ENCODE measurements at regions not wholly inside any gene's neighbourhood (a gene's known extent, or its start where the extent isn't known, plus 50 kb on each side); places are given as distances from the start of the nearest gene placed in this dataset.

DNA sequence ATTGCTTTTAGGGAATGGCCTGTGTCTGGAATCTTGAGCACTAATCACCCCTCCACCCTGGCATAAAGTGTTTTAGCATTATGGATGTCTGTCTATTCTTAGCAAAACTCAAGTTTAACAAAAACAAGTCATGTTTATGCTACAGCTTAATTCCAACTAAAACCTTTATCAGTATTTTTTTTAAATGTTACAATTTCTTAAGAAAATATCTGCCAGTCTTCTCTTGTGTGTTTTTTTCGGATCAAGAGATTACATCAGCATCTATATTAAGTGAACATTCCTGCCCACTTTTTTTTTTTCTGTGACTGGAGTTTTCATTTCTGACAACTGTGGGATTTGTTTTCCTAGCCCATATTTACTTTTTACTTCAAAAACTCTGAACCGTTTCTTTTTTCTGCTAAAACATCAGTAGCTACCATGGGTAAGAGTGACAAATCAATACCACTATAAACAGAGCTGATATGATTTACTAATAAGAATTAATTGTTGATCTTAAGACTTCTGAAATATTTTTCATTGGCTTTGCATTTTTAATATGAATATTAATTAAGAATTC is 94.3 kb downstream of the EDN1 start:
- no peak for DNase-seq

DNA sequence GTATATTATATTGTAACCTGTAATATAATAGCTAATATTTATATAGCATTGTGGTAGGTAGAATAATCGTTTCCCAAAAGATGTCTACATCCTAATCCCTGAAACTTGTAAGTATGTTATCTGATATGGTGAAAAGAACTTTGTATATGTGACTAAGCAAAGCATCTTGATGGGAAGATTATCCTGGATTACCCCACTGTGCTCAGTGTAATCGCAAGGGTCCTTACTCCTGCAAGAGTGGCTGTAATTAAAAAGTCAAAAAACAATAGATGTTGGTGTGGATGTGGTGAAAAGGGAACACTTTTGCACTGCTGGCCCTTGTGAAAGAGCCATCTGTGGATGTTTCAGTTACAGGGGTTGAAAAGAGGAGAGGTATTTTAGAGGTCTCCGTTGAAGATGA is 95.2 kb downstream of the EDN1 start:
- DNase-seq = no peak

DNA sequence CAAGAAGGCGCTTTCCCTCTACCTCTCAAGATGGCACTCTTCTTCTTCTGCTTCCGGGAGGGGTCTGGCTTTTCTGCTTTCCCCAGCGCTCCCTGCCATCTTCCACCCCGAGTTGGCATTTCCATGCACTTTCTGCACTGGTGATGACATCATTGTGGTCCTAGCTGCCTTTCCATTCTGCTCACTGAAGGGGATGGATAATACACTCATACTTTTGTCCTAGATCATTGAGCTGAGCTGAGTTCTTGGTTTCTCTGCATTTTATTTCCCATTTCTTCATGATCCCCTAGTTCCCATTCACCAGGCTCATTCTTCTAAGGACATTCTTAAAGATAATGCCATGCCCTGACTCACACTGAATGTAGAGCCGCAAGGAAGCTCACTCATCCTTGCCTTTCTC is 96.7 kb downstream of the EDN1 start:
- DNase-seq = no peak

- DNase-seq = no peak
Observed at GRCh38 chr6:12391472-12391871, 101.3 kb downstream of the EDN1 start.

- no peak for DNase-seq
Observed at GRCh38 chr6:12392490-12392889, 102.3 kb downstream of the EDN1 start.

- no peak for DNase-seq
Observed at GRCh38 chr6:12393100-12393499, 102.9 kb downstream of the EDN1 start.

- DNase-seq = no peak
Observed at GRCh38 chr6:12394170-12394569, 104.0 kb downstream of the EDN1 start.

DNA sequence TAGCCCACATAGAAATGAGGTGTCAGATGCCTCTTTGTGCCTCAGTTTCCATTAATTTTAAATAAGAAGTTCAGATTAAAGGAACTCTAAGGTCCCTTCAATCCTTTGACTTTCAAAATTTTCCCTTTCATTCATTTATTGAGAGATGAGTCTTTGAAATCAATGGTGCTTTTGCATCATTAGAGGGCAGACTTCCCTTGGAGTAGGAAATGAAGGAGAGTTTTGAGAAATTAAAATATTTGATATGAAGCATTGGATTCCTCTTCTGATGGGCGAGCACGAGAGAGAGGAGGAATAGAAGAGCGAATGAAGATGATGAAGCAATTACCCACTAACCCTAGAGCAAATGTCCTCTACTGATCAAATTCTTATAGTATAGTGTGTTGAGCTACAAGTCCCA is 105.7 kb downstream of the EDN1 start:
- DNase-seq = no peak

- DNase-seq = no peak
Observed at GRCh38 chr6:12401200-12401599, 111.0 kb downstream of the EDN1 start.

GRCh38 chr6:12403201-12403826 is 113.2 kb downstream of the EDN1 start:
- no peak for DNase-seq

DNA sequence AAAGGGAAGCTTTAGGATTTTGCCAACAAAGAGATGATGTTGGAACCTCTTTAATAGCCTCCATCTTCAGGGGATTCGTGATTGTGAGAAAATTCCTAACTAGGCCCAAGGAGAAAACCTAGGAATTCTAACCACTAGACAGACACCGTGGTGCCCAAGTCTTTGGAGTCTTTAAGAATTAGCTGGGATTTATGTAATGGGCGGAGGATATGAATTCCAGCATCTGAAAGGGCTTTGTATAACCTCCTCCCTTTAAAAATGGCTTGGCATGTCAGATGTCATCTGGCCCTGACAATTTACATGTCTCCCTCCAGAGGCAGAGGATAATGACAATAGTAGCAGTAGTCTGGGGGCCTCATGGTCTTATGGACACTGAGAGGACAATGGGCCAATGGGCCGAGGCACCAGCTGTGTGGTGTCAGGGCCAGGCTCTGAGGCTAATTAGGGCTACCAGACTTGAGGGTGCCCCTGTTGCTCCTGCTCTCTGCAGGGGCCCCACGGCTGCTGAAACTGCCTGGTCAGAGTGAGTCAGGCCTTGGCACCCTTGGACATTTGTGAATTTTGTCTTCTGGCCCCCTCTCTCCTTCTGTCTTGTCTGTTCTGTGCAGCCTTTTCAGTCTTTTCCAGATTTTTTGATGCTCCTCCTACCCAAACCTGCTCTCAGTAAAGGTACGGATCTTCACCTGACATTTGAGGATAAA is 113.9 kb downstream of the EDN1 start:
- no peak for DNase-seq

- DNase-seq = no peak
Observed at GRCh38 chr6:12404651-12405050, 114.5 kb downstream of the EDN1 start.

DNA sequence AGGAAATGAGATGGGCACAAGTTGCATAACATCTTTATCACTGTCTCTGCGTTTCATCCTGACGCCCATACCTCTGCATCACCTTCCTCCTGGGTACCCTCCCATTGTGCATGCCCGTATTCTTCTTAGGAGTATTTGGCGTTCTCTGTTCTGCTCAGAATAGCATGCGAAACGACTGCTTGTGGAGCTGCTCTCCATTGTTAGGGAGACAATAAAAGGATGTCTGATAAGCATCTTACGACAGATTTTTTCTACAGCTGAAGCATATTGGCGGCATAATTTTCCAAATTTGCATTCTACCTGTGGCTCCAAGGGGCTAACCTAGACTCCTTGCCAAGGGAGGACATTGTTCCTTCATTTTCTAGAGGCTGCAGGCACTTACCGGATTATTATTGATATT is 118.6 kb downstream of the EDN1 start:
- no peak for DNase-seq

- DNase-seq = no peak
Observed at GRCh38 chr6:12410946-12411345, 120.8 kb downstream of the EDN1 start.

DNA sequence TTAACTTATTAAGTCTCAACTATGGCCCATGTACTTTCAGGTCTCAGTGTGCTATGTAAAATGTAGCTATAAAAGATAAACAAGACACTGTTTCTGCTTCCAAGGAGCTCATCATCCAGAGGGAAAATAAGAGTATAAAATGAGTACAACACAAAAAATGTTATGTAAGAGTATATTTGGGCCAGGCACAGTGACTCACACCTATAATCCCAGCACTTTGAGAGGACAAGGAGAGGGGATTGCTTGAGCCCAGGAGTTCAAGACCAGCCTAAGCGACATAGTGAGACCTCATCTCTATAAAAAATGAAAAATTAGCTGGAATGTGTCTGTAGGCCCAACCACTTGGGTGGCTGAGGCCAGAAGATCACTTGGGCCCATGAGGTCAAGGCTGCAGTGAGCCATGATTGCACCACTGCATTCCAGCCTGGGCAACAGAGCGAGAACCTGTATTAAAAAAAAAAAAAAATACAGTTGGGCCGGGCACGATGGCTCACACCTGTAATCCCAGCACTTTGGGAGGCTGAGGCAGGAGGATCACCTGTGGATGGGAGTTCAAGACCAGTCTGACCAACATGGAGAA is 124.0 kb downstream of the EDN1 start:
- no peak for DNase-seq

- DNase-seq = no peak
Observed at GRCh38 chr6:12415980-12416598, 125.9 kb downstream of the EDN1 start.

DNA sequence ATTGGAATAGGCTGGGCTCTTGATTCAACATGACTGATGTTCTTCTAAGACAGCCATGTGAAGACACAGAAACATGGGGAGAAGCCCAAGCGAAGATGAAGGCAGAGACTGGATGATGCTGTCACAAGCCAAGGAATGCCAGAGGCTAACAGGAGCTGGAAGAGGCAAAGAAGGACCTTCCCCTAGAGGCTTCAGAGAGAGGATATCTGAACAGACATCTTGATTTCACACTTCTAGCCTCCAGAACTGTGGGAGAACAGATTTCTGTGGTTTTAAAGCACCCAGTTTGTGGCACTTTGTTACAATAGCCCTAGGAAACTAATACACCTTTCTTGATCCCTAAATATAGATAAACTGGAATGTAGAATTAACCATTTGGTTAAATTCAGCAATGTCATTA is 127.0 kb downstream of the EDN1 start:
- DNase-seq = no peak

DNA sequence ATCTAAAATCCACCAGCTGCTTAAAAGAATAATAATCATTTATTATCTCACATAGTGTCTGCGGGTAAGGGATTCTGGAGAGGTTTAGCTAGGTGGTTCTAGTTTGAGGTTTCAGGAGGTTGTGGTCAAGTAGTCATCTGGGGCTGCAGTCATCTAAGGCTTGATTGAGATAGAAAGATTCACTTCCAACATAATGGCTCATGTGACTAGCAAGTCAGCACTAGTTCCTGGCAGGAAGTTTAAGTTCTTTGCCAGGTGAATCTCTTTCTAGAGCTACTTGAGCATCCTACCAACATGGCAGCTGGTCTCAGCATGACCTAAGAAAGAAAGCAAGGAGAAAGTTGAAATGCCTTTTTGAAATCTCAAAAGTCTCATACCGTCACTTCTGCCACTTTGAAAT is 128.8 kb downstream of the EDN1 start:
- DNase-seq = no peak

GRCh38 chr6:12419631-12420272 is 129.6 kb downstream of the EDN1 start:
- no peak for DNase-seq

GRCh38 chr6:12420626-12421025 is 130.5 kb downstream of the EDN1 start:
- no peak for DNase-seq

GRCh38 chr6:12421596-12421995 is 131.4 kb downstream of the EDN1 start:
- no peak for DNase-seq

GRCh38 chr6:12422848-12423247 is 132.7 kb downstream of the EDN1 start:
- no peak for DNase-seq

DNA sequence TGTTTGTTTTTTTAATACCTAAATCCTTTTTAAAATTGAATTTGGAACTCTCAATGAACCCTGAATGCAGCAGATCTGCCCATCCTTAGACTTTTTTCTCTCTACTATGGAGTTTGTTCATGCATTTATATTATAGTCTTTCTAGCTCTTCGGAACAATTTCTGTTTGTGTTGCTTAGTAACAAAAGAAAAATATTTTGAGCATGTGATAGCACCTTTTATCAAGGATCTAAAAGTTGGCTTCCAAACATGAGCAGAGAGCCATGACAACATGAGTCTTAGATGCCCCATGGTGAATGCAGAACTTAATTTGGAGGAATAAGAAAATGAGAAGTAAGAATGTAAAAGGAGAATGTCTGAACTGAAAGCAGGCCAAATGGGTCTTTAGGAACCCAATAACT is 133.7 kb downstream of the EDN1 start:
- no peak for DNase-seq

Measured in CD4-positive, alpha-beta T cell treated with Interleukin-15 for 1 hour (primary cell).